Progenitor cell of endocrine pancreas (in vitro differentiated cells): ENCODE measurements at regions not wholly inside any gene's neighbourhood (a gene's known extent, or its start where the extent isn't known, plus 50 kb on each side); places are given as distances from the start of the nearest gene placed in this dataset.
"Not testable (repeated sequence)": the region's sequence is repeated elsewhere in the genome, so short reads cannot be mapped to it uniquely, and the experiment has no call there.

Experiments
- DNase-seq: peaks from one replicate; pipeline ENCODE4 v3.0.0; 2021; ENCODE audit warnings: low spot score; ENCODE audit not compliant: unreplicated experiment
- H3K27ac Mint-ChIP-seq: 2 replicates; pipeline ENCODE4 v1.8.0; 2021; ENCODE audit warnings: mild to moderate bottlenecking, moderate library complexity, mixed read lengths
- H3K27me3 Mint-ChIP-seq: 2 replicates; pipeline ENCODE4 v1.8.0; 2021; ENCODE audit warnings: mixed read lengths
- H3K36me3 Mint-ChIP-seq: 2 replicates; pipeline ENCODE4 v1.8.0; 2022; ENCODE audit warnings: mixed read lengths; ENCODE audit not compliant: insufficient read depth
- H3K4me1 Mint-ChIP-seq: 2 replicates; pipeline ENCODE4 v1.8.0; 2021; ENCODE audit warnings: low read depth, mixed read lengths
- H3K4me3 Mint-ChIP-seq: 2 replicates; pipeline ENCODE4 v1.8.0; 2021; ENCODE audit warnings: low read depth, mild to moderate bottlenecking, moderate library complexity, mixed read lengths
- H3K9me3 Mint-ChIP-seq: 2 replicates; pipeline ENCODE4 v1.8.0; 2021; ENCODE audit warnings: low read depth, mixed read lengths
- CTCF ChIP-seq: fragments of 200-600 bp; sonication (generic); IDR thresholded peaks from one replicate; pipeline ENCODE4 v1.5.0; 2021; ENCODE audit warnings: antibody characterized with exemption, mild to moderate bottlenecking; ENCODE audit not compliant: unreplicated experiment

DNA sequence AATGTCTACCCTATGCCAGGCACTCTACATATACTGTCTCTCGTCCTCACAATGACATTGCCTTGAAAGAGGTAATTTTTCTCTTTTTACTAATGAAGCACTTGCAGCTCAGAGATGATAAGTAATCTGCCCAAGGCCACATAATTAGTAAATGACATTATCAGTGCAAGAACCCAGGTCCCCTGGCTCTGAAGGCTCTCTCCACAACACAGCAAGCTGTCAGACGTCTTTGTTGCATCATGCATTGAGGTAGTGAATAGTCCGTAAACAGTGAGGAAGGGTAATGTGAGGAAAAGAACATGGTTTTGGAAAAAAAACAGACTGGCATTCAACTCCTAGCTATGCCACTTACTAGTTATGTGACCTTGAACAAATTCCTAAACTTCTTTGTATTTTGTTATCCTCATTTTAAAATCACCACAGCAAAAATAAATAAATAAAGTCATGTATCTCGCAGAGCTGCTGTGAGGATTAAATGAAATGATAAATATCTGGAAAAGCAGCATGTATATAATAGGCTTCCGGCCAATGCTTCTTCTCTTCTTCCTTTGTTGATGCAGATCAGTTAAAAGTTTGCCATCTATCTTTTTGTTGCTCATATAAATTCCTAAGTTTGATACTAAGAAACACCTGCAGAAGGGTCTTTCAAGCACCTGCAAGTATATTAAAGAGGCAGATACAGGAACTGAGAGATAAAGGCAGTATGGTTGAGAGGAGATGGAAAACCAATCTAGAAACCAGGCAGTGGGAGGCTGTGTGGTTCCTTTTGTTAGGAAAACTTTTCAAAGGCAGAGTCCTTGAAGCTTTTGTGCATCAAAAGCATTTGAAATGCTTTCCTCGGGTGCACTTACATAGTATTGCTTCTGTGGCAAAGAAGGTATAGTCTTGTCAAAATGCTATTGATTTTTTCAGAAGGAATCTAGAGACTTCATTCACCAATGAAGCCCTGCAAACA is 82.8 kb downstream of the BTG1 start:
- Mint-ChIP-seq H3K27ac (peak overlapping the region; percentile 58), H3K9me3 (peaks cover 3% of the 10 kb centered on the region), H3K4me1 (peaks cover 35% of the 10 kb centered on the region), H3K36me3 (no peaks in the 10 kb centered on the region), H3K4me3 (no peak overlapping the region), H3K27me3 (no peaks in the 10 kb centered on the region)
- DNase-seq: no peak
- no peak for TF ChIP-seq CTCF

DNA sequence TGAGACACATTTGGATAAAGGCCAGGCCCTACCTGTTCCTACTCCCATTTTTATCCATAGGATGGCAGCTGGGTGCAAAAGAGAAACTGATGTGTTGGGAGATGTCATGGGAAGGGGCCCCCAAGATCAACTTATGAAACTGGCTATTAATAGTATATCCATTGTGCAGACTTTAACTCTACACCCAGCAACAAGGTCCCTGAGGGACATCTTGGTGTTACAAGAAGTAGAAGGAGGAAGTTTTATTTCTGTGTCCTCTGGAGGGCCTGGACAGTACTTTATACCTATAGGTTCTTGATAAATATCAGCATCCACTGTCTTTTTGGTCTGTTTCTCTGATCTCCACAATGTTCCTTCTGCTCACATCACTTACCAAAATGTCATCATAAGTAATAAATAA is 84.6 kb downstream of the BTG1 start:
- no peak for TF ChIP-seq CTCF
- H3K9me3 Mint-ChIP-seq: peaks cover 6% of the 10 kb centered on the region
- no peak overlapping the region for H3K4me3 Mint-ChIP-seq
- H3K4me1 Mint-ChIP-seq: peaks cover 35% of the 10 kb centered on the region
- no peak overlapping the region for H3K27ac Mint-ChIP-seq
- no peaks in the 10 kb centered on the region for H3K27me3 Mint-ChIP-seq
- H3K36me3 Mint-ChIP-seq: no peaks in the 10 kb centered on the region
- no peak for DNase-seq

GRCh38 chr12:92059960-92060359 is 85.7 kb downstream of the BTG1 start:
- H3K4me1 Mint-ChIP-seq: peaks cover 30% of the 10 kb centered on the region
- no peak overlapping the region for H3K4me3 Mint-ChIP-seq
- DNase-seq: no peak
- no peak for TF ChIP-seq CTCF
- H3K36me3 Mint-ChIP-seq: no peaks in the 10 kb centered on the region
- no peak overlapping the region for H3K27ac Mint-ChIP-seq
- no peaks in the 10 kb centered on the region for H3K27me3 Mint-ChIP-seq
- peaks cover 6% of the 10 kb centered on the region for H3K9me3 Mint-ChIP-seq

DNA sequence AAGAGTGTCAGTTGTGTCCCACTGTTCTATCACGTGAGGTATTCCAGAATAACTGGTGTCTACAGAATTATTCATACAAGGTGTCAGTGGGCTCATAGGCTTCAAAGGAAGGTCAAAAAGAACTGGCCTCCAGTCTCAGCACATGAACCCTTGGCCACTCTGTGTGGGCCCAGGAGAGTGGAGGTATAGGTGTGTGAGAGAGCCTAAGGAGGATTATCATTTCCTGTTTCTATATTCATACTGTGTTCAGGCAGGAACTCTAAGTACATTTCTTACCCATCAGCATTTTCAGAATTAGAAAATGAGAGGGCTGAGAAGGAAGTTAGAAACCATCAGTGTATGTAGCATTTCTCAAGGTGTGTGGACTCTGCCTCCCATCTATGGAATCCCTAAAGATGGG is 87.0 kb downstream of the BTG1 start:
- H3K27me3 Mint-ChIP-seq: no peaks in the 10 kb centered on the region
- DNase-seq: no peak
- no peak overlapping the region for H3K4me3 Mint-ChIP-seq
- H3K4me1 Mint-ChIP-seq: peaks cover 20% of the 10 kb centered on the region
- TF ChIP-seq CTCF: no peak
- H3K36me3 Mint-ChIP-seq: no peaks in the 10 kb centered on the region
- H3K9me3 Mint-ChIP-seq: peaks cover 6% of the 10 kb centered on the region
- H3K27ac Mint-ChIP-seq: no peak overlapping the region

DNA sequence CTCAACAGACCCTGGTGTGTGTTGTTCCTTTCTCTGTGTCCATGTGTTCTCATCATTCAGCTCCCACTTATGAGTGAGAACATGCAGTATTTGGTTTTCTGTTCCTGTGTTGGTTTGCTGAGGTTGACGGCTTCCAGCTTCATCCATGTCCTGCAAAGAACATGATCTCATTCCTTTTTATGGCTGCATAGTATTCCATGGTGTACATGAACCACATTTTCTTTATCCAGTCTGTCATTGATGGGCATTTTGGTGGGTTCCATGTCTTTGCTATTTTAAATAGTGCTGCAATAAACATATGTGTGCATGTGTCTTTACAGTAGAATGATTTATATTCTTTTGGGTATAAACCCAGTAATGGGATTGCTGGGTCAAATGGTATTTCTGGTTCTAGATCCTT is 88.9 kb downstream of the BTG1 start:
- H3K9me3 Mint-ChIP-seq, H3K27me3 Mint-ChIP-seq, H3K4me1 Mint-ChIP-seq, H3K4me3 Mint-ChIP-seq, DNase-seq, H3K36me3 Mint-ChIP-seq: not testable (repeated sequence)
- H3K27ac Mint-ChIP-seq: peak overlapping the region; percentile 65

DNA sequence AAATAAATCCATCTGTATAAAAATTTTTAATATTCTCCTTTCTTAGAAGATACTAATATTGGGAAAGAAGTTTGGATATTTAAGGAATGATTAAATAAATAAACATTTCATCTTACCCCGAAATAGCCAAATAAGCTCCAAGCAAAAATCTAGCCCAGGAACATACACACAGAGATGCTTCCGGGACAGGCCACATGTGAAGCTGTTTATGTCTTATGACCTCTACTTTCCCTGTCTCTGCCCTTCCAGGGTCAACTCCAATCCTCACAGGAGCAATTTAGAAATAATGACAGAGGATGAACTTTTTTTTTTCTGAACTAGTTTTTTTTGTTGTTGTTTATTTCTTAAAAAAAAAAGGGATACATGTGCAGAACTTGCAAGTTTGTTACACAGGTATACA is 89.4 kb downstream of the BTG1 start:
- peaks cover 7% of the 10 kb centered on the region for H3K9me3 Mint-ChIP-seq
- no peaks in the 10 kb centered on the region for H3K27me3 Mint-ChIP-seq
- peaks cover 6% of the 10 kb centered on the region for H3K4me1 Mint-ChIP-seq
- no peak overlapping the region for H3K4me3 Mint-ChIP-seq
- no peak for DNase-seq
- H3K36me3 Mint-ChIP-seq: no peaks in the 10 kb centered on the region
- TF ChIP-seq CTCF: no peak
- H3K27ac Mint-ChIP-seq: no peak overlapping the region
